Activated naive CD4-positive, alpha-beta T cell treated with anti-CD3 and anti-CD28 coated beads, Interleukin-2, amount 10 ng/mL, durations not matched to agents 7 days and 5 days (primary cell): ENCODE measurements at regions not wholly inside any gene's neighbourhood (a gene's known extent, or its start where the extent isn't known, plus 50 kb on each side); places are given as distances from the start of the nearest gene placed in this dataset.
"Not testable (repeated sequence)": the region's sequence is repeated elsewhere in the genome, so short reads cannot be mapped to it uniquely, and the experiment has no call there.

ENCODE experiments used
- CTCF ChIA-PET: fragments of 350-600 bp; sonication (Branson Sonifier 250); formaldehyde crosslinking; loops from one replicate; lab custom pipeline; 2021; ENCODE audit warnings: antibody characterized with exemption; lab: Charles Lee
- DNase-seq: peaks from one replicate; pipeline ENCODE4 v3.0.0-alpha.2; 2020
- H3K27ac Mint-ChIP-seq: one replicate; pipeline ENCODE4 v1.8.0; 2021; ENCODE audit warnings: mild to moderate bottlenecking, moderate library complexity, mixed read lengths
- H3K27me3 Mint-ChIP-seq: one replicate; pipeline ENCODE4 v1.8.0; 2021; ENCODE audit warnings: mild to moderate bottlenecking, mixed read lengths
- H3K36me3 Mint-ChIP-seq: one replicate; pipeline ENCODE4 v1.8.0; 2021; ENCODE audit warnings: mixed read lengths
- H3K4me1 Mint-ChIP-seq: one replicate; pipeline ENCODE4 v1.8.0; 2021; ENCODE audit warnings: mixed read lengths
- H3K4me3 Mint-ChIP-seq: one replicate; pipeline ENCODE4 v1.8.0; 2021; ENCODE audit warnings: mild to moderate bottlenecking, moderate library complexity, mixed read lengths
- H3K9me3 Mint-ChIP-seq: one replicate; pipeline ENCODE4 v1.8.0; 2021; ENCODE audit warnings: mixed read lengths

DNA sequence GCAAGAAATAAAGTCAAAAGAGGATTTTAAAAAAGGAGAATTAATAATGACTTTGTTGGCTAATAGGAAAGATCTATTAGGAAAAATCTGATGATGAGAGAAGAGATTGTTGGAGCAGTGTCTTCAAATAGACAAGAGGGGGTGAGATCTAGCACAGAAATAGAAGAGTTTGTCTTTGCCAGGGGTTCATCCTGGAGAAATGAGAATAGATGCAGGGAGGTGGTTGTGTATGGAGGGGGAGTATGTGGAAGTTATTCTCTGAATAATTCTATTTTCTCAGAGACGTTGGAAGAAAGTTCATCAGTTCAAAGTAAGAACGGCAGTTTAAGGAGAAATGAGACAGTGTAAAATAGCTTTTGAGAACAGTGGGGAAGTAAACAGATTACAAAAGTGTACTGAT is 161.3 kb downstream of the TM2D1 start:
- DNase-seq = no peak
- peaks cover 9% of the 10 kb centered on the region for H3K9me3 Mint-ChIP-seq
- no peaks in the 10 kb centered on the region for H3K36me3 Mint-ChIP-seq
- no peak overlapping the region for H3K27ac Mint-ChIP-seq
- H3K4me1 Mint-ChIP-seq = no peaks in the 10 kb centered on the region
- H3K4me3 Mint-ChIP-seq = no peak overlapping the region
- no peaks in the 10 kb centered on the region for H3K27me3 Mint-ChIP-seq
- CTCF ChIA-PET = no interaction called here

DNA sequence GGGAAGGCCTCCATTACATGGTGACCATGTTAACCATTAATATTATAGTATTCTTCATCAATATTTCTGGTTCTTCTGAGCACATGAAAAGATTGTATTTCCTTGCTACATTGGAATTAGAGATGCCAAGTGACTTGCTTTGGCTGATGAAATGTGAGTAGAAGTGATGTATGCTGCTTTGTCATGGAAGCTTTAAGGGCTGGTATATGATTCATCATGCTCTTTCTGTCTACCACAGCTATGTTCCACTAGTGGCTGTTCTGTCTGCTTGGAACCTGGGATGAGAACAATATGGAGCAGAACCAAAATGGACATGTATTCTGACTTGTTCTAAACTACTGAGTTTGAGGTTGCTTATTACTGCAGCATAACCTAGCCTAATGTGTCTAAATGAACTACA is 163.3 kb downstream of the TM2D1 start:
- CTCF ChIA-PET = no interaction called here
- no peak overlapping the region for H3K4me3 Mint-ChIP-seq
- no peak overlapping the region for H3K27ac Mint-ChIP-seq
- no peaks in the 10 kb centered on the region for H3K36me3 Mint-ChIP-seq
- DNase-seq = no peak
- peaks cover 9% of the 10 kb centered on the region for H3K9me3 Mint-ChIP-seq
- no peaks in the 10 kb centered on the region for H3K27me3 Mint-ChIP-seq
- H3K4me1 Mint-ChIP-seq = no peaks in the 10 kb centered on the region

DNA sequence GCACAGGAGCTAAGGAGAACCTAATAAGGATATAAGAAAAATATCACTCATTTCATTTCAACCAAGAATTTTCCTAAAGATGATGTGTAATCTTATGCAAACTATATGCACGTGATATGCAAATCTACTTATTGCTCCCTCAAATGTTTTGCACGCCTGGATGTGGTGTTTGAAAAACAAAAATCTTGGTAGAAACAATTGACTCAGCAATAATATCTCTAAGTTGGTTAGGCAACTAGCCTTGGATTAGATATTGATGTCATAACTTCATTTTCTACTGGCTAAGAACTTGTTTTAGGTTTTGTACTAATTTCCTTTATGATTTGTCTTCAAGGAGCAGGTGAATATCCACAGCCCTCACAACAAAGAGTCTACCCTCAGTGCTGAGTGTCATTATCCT is 164.6 kb downstream of the TM2D1 start:
- H3K36me3 Mint-ChIP-seq = no peaks in the 10 kb centered on the region

GRCh38 chr1:61556631-61557030 is 168.3 kb downstream of the TM2D1 start:
- peaks cover 3% of the 10 kb centered on the region for H3K9me3 Mint-ChIP-seq
- H3K4me3 Mint-ChIP-seq = no peak overlapping the region
- H3K27me3 Mint-ChIP-seq = peaks cover 8% of the 10 kb centered on the region
- no peak for DNase-seq
- no peaks in the 10 kb centered on the region for H3K36me3 Mint-ChIP-seq
- CTCF ChIA-PET = no interaction called here
- H3K27ac Mint-ChIP-seq = no peak overlapping the region
- no peaks in the 10 kb centered on the region for H3K4me1 Mint-ChIP-seq

More for the DNA sequence above, 164.6 kb downstream of the TM2D1 start:
- H3K27ac Mint-ChIP-seq = no peak overlapping the region
- no peak for DNase-seq
- H3K9me3 Mint-ChIP-seq = peaks cover 9% of the 10 kb centered on the region
- H3K4me3 Mint-ChIP-seq = no peak overlapping the region
- H3K4me1 Mint-ChIP-seq = no peaks in the 10 kb centered on the region
- no peaks in the 10 kb centered on the region for H3K27me3 Mint-ChIP-seq
- CTCF ChIA-PET = no interaction called here

DNA sequence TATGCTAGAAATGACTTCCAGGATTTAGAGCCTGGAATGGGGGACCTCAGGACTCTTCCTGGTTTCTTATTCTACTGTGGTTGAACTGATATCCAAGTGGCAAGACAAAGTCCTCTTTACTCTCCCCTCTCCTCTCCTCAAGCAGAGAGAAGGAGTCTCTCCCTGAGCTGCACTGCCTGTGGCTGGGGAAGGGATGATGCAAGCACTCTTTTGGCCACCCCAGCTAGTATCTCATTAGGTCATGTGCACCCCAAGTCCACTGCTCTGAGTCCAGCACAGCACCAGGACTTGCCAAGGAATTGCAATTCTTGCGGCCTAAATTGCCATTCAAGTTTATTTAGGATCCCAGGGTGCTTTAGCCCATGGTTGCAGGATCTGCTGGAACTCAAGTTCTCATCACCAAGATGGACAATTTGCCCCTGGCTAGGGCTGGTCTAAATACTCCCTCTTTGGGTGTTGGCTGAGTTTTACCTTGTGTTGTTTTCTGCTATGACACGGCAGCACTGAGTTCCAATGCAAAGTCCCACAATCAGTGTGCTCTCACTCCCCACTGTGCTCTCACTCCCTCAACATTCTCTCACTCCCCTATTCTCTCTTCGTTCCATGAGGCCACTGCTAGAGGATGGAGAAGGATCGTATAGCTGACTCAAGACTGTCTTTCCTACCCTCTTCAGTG is 172.2 kb downstream of the TM2D1 start:
- no peak overlapping the region for H3K4me3 Mint-ChIP-seq

DNA sequence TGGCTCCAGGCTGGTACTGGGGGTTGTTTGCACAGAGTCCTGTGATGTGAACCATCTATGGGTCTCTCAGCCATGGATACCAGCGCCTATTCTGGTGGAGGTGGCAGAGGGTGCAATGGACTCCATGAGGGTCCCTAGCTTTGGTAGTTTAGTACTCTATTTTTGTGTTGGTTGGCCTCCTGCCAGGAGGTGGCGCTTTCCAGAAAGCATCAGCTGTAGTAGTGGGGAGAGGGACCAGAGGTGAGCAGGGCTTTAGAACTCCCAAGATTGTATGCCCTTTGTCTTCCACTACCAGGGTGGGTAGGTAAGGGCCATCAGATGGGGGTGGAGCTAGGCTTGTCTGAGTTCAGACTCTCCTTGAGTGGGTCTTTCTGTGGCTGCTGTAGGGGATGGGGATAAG is 177.6 kb downstream of the TM2D1 start:
- not testable (repeated sequence) for H3K36me3 Mint-ChIP-seq, H3K9me3 Mint-ChIP-seq, H3K27ac Mint-ChIP-seq, H3K4me3 Mint-ChIP-seq
- CTCF ChIA-PET = interaction anchor here (0.9 to 2.0 kb wide), 3 partner anchors 37 to 304 kb away, joined by 4 to 10 read pairs (median 9); no protein-coding TSS in a partner anchor
- peaks cover 33% of the 10 kb centered on the region for H3K4me1 Mint-ChIP-seq
- peak; percentile 25 for DNase-seq
- peaks cover 35% of the 10 kb centered on the region for H3K27me3 Mint-ChIP-seq

More for the DNA sequence above, 172.2 kb downstream of the TM2D1 start:
- Mint-ChIP-seq H3K36me3 (no peaks in the 10 kb centered on the region), H3K27ac (no peak overlapping the region), H3K27me3 (peaks cover 21% of the 10 kb centered on the region), H3K4me1 (no peaks in the 10 kb centered on the region), H3K9me3 (peaks cover 3% of the 10 kb centered on the region)
- DNase-seq = no peak
- CTCF ChIA-PET = no interaction called here

DNA sequence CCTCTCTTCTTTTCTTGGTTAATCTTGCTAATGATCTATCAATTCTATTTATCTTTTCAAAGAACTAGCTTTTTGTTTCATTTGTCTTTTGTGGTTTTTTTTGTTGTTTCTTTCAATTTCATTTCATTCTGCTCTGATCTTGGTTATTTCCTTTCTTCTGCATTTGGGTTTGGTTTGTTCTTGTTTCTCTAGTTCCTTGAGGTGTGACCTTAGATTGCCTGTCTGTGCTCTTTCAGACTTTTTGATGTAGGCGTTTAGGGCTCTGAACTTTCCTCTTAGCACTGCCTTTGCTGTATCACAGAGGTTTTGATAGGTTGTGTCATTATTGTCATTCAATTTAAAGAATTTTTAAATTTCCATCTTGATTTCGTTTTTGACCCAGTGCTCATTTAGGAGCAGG is 180.1 kb downstream of the TM2D1 start:
- DNase-seq, H3K4me3 Mint-ChIP-seq, H3K36me3 Mint-ChIP-seq, CTCF ChIA-PET, H3K27ac Mint-ChIP-seq, H3K9me3 Mint-ChIP-seq: not testable (repeated sequence)
- Mint-ChIP-seq H3K27me3 (peaks cover 26% of the 10 kb centered on the region), H3K4me1 (peaks cover 33% of the 10 kb centered on the region)

- Mint-ChIP-seq H3K27me3 (peaks cover 21% of the 10 kb centered on the region), H3K4me1 (peaks cover 33% of the 10 kb centered on the region)
- DNase-seq, H3K27ac Mint-ChIP-seq, H3K36me3 Mint-ChIP-seq, CTCF ChIA-PET, H3K4me3 Mint-ChIP-seq, H3K9me3 Mint-ChIP-seq: not testable (repeated sequence)
These were observed 181.4 kb downstream of the TM2D1 start for GRCh38 chr1:61543498-61543897.

GRCh38 chr1:61539720-61540462 is 185.1 kb downstream of the TM2D1 start:
- peaks cover 34% of the 10 kb centered on the region for H3K4me1 Mint-ChIP-seq
- DNase-seq = no peak
- CTCF ChIA-PET = interaction anchor here (0.7 kb wide), 1 partner anchor 286 kb away, joined by 3 read pairs; no protein-coding TSS in a partner anchor
- no peak overlapping the region for H3K4me3 Mint-ChIP-seq
- H3K9me3 Mint-ChIP-seq = peaks cover 2% of the 10 kb centered on the region
- H3K27me3 Mint-ChIP-seq = peaks cover 22% of the 10 kb centered on the region
- no peak overlapping the region for H3K27ac Mint-ChIP-seq
- H3K36me3 Mint-ChIP-seq = peaks cover 7% of the 10 kb centered on the region

DNA sequence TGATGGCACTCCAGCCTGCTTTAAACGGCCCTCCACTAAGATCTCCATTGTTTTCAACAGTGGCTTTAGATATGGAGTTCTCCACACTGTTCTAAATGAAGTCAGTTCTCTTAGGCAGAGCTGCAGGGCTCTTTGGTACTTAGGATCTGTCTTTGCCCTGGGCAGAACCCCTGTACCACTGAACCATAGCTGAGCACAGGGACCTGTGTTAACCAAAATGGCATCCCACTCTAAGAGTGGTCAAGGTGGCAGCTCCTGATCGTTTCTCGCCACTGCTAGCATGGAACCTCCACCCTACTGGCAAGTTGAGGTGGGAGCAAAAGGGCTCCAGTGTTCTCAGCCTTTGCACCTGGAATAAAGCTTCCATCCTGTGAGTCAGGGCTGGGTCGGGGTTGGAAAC is 186.7 kb downstream of the TM2D1 start:
- H3K36me3 Mint-ChIP-seq = peaks cover 5% of the 10 kb centered on the region
- peaks cover 2% of the 10 kb centered on the region for H3K9me3 Mint-ChIP-seq
- H3K27ac Mint-ChIP-seq = no peak overlapping the region
- peaks cover 24% of the 10 kb centered on the region for H3K27me3 Mint-ChIP-seq
- DNase-seq = no peak
- peaks cover 22% of the 10 kb centered on the region for H3K4me1 Mint-ChIP-seq
- H3K4me3 Mint-ChIP-seq = no peak overlapping the region
- CTCF ChIA-PET = interaction anchor here (0.5 to 1.0 kb wide), 2 partner anchors 10 to 219 kb away, joined by 3 to 4 read pairs; no protein-coding TSS in a partner anchor

DNA sequence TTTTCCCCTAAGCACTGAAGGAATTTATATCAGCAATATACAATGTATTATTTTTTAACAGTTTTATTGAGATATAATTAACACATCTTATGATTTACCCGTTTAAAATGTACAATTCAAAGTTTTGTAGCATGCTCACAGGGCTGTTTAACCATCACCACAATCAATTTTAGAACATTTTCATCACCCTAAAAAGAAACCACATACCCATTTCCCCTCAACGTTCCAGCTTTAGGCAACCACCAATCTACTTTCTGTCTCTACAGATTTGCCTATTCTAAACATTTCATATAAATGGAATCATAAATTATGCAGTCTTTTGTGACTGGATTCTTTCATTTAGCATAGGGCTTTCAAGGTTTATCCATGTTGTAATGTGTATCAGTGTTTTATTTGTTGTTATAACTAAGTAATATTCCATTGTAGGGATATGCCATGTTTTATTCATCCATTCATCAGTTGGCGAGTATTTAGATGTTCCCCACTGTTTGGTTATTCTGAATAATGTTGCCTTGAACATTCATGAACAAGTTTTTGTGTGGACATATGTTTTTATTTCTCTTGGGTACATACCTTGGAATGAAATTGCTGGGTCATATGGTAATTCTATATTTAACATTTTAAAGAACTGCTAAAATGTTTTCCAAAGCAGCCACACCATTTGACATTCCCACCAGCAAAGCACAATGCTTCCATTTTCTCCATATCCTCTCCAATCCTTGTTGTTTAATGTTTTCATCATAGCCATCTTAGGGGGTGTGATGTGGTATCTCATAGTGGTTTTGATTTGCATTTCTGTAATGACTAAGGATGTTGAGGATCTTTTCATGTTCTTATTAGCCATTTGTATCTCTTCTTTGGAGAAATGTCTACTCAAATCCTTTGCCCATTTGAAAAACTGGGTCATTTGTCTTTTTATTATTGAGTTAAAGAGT is 188.5 kb downstream of the TM2D1 start:
- CTCF ChIA-PET = no interaction called here
- H3K27ac Mint-ChIP-seq = no peak overlapping the region

DNA sequence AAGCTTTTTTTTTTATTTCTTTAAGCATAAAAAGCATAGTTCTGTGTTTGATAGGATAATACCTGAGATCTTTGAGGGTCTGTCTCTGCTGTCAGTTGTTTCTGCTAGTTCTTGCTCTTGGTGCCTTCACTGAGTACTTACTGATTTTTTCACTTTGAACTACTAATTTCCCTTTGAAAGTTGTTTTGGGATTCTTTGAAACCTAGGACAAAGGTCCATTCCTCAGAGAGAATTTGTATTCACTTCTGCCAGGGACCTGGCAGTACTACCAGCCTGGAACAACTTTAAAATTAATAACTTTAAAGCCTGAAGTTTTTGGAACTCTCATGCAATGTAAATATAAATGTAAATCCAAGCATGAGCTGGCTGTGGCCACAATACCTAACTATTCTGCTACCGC is 190.1 kb downstream of the TM2D1 start:
- H3K4me3 Mint-ChIP-seq = no peak overlapping the region

More for the DNA sequence above, 188.5 kb downstream of the TM2D1 start:
- H3K36me3 Mint-ChIP-seq = peaks cover 3% of the 10 kb centered on the region
- peaks cover 15% of the 10 kb centered on the region for H3K27me3 Mint-ChIP-seq
- DNase-seq = no peak
- no peak overlapping the region for H3K4me3 Mint-ChIP-seq
- peaks cover 22% of the 10 kb centered on the region for H3K4me1 Mint-ChIP-seq
- no peaks in the 10 kb centered on the region for H3K9me3 Mint-ChIP-seq

GRCh38 chr1:61533546-61533945 is 191.4 kb downstream of the TM2D1 start:
- Mint-ChIP-seq H3K36me3 (peaks cover 3% of the 10 kb centered on the region), H3K27me3 (peaks cover 9% of the 10 kb centered on the region), H3K9me3 (no peaks in the 10 kb centered on the region), H3K4me1 (peaks cover 22% of the 10 kb centered on the region), H3K4me3 (no peak overlapping the region), H3K27ac (no peak overlapping the region)
- no peak for DNase-seq
- CTCF ChIA-PET = no interaction called here

More for the DNA sequence above, 190.1 kb downstream of the TM2D1 start:
- Mint-ChIP-seq H3K9me3 (no peaks in the 10 kb centered on the region), H3K36me3 (peaks cover 3% of the 10 kb centered on the region), H3K27me3 (peaks cover 15% of the 10 kb centered on the region), H3K27ac (no peak overlapping the region), H3K4me1 (peaks cover 22% of the 10 kb centered on the region)
- CTCF ChIA-PET = interaction anchor here (0.6 kb wide), 1 partner anchor 517 kb away, joined by 3 read pairs; no protein-coding TSS in a partner anchor
- no peak for DNase-seq

- peaks cover 4% of the 10 kb centered on the region for H3K27me3 Mint-ChIP-seq
- no peak overlapping the region for H3K4me3 Mint-ChIP-seq
- CTCF ChIA-PET = no interaction called here
- no peaks in the 10 kb centered on the region for H3K9me3 Mint-ChIP-seq
- DNase-seq = no peak
- H3K27ac Mint-ChIP-seq = no peak overlapping the region
- peaks cover 16% of the 10 kb centered on the region for H3K4me1 Mint-ChIP-seq
- no peaks in the 10 kb centered on the region for H3K36me3 Mint-ChIP-seq
These were observed 193.2 kb downstream of the TM2D1 start for GRCh38 chr1:61531716-61532115.
